SK-N-SH treated with all-trans-retinoic acid at 6 μM for 48 hours (cell line): ENCODE measurements at regions not wholly inside any gene's neighbourhood (a gene's known extent, or its start where the extent isn't known, plus 50 kb on each side); places are given as distances from the start of the nearest gene placed in this dataset.

ENCODE experiments used
- ATAC-seq: fragments of 200-7000 bp; cut with Tn5 transposase; 3 replicates; pipeline ENCODE4 v1.9.1; 2020; ENCODE audit warnings: mild to moderate bottlenecking, moderate library complexity
- ARNTL ChIP-seq: fragments of 450-650 bp; formaldehyde crosslinking; IDR thresholded peaks from 2 replicates; pipeline ENCODE4 v1.5.0; 2020; ENCODE audit warnings: low read depth, mild to moderate bottlenecking, moderate library complexity, borderline replicate concordance
- BACH2 ChIP-seq: fragments of 250-450 bp; sonication (Bioruptor Pico); IDR thresholded peaks from 2 replicates; pipeline ENCODE4 v1.9.0; 2021; ENCODE audit warnings: mild to moderate bottlenecking, borderline replicate concordance
- CREB5 ChIP-seq: fragments of 250-450 bp; sonication (Bioruptor Pico); IDR thresholded peaks from 2 replicates; pipeline ENCODE4 v1.5.1; 2020; ENCODE audit warnings: low read depth, mild to moderate bottlenecking, moderate library complexity
- CSDC2 ChIP-seq: fragments of 250-450 bp; sonication (Bioruptor Pico); IDR thresholded peaks from 2 replicates; pipeline ENCODE4 v1.5.0; 2020; ENCODE audit warnings: mild to moderate bottlenecking, moderate library complexity
- ESRRG ChIP-seq: fragments of 250-450 bp; sonication (Bioruptor Pico); IDR thresholded peaks from 2 replicates; pipeline ENCODE4 v1.6.1; 2021; ENCODE audit warnings: mild to moderate bottlenecking
- GLIS3 ChIP-seq: fragments of 250-450 bp; sonication (Bioruptor Pico); IDR thresholded peaks from 2 replicates; pipeline ENCODE4 v1.5.0; 2020; ENCODE audit warnings: mild to moderate bottlenecking, moderate library complexity
- ISL1 ChIP-seq: fragments of 250-450 bp; sonication (Bioruptor Pico); IDR thresholded peaks from 2 replicates; pipeline ENCODE4 v2.1.2; 2022; ENCODE audit warnings: mild to moderate bottlenecking, moderate library complexity
- OSR1 ChIP-seq: fragments of 250-450 bp; sonication (Bioruptor Pico); IDR thresholded peaks from 2 replicates; pipeline ENCODE4 v1.8.0; 2022; ENCODE audit warnings: moderate library complexity, mild to moderate bottlenecking, inconsistent platforms
- PATZ1 ChIP-seq: fragments of 250-450 bp; sonication (Bioruptor Pico); IDR thresholded peaks from 2 replicates; pipeline ENCODE4 v1.8.0; 2020; ENCODE audit warnings: mild to moderate bottlenecking, moderate library complexity, borderline replicate concordance
- POU6F1 ChIP-seq: fragments of 250-450 bp; sonication (Bioruptor Pico); IDR thresholded peaks from 2 replicates; pipeline ENCODE4 v1.8.0; 2021; ENCODE audit warnings: low read depth, mild to moderate bottlenecking, moderate library complexity, borderline replicate concordance
- PPARA ChIP-seq: fragments of 250-450 bp; sonication (Bioruptor Pico); IDR thresholded peaks from 2 replicates; pipeline ENCODE4 v1.5.0; 2020; ENCODE audit warnings: mild to moderate bottlenecking, borderline replicate concordance
- RARB ChIP-seq: fragments of 250-450 bp; sonication (Bioruptor Pico); IDR thresholded peaks from 2 replicates; pipeline ENCODE4 v1.8.0; 2021; ENCODE audit warnings: mild to moderate bottlenecking, moderate library complexity
- SNAI2 ChIP-seq: fragments of 250-450 bp; sonication (Bioruptor Pico); IDR thresholded peaks from 2 replicates; pipeline ENCODE4 v1.5.0; 2020; ENCODE audit warnings: mild to moderate bottlenecking, moderate library complexity
- TCF4 ChIP-seq: fragments of 250-450 bp; sonication (Bioruptor Pico); IDR thresholded peaks from 2 replicates; pipeline ENCODE4 v1.8.0; 2021; ENCODE audit warnings: mild to moderate bottlenecking, moderate library complexity, borderline replicate concordance
- TOX ChIP-seq: fragments of 250-450 bp; sonication (Bioruptor Pico); IDR thresholded peaks from 2 replicates; pipeline ENCODE4 v1.8.0; 2021; ENCODE audit warnings: mild to moderate bottlenecking, moderate library complexity, borderline replicate concordance
- TSHZ2 ChIP-seq: fragments of 250-450 bp; sonication (Bioruptor Pico); IDR thresholded peaks from 2 replicates; pipeline ENCODE4 v1.5.0; 2020; ENCODE audit warnings: mild to moderate bottlenecking, moderate library complexity
- ZC3H10 ChIP-seq: fragments of 250-450 bp; sonication (Bioruptor Pico); IDR thresholded peaks from 2 replicates; pipeline ENCODE4 v1.5.1; 2021; ENCODE audit warnings: mild to moderate bottlenecking, moderate library complexity
- ZFP3 ChIP-seq: fragments of 250-450 bp; sonication (Bioruptor Pico); IDR thresholded peaks from 2 replicates; pipeline ENCODE4 v1.5.0; 2020; ENCODE audit warnings: mild to moderate bottlenecking, moderate library complexity
- ZNF565 ChIP-seq: fragments of 450-650 bp; formaldehyde crosslinking; conservative IDR thresholded peaks from 2 replicates; pipeline ENCODE4 v1.5.0; 2020; ENCODE audit warnings: low read depth, mild to moderate bottlenecking, moderate library complexity
- ZNF70 ChIP-seq: fragments of 450-650 bp; formaldehyde crosslinking; IDR thresholded peaks from 2 replicates; pipeline ENCODE4 v1.5.0; 2020; ENCODE audit warnings: mild to moderate bottlenecking, moderate library complexity
- ZNF8 ChIP-seq: fragments of 450-650 bp; formaldehyde crosslinking; IDR thresholded peaks from 2 replicates; pipeline ENCODE4 v1.5.0; 2020; ENCODE audit warnings: mild to moderate bottlenecking, moderate library complexity

GRCh38 chr15:36422631-36423030 is 156.8 kb upstream of the CDIN1 start:
- TF ChIP-seq ZC3H10 (CRISPR knock-in tag), result no peak
- no peak for TF ChIP-seq ISL1 (CRISPR knock-in tag)
- no peak for ATAC-seq

GRCh38 chr15:36426691-36427090 is 152.7 kb upstream of the CDIN1 start:
- TF ChIP-seq PATZ1 (no peak), ZFP3 (CRISPR knock-in tag) (no peak)
- no peak for ATAC-seq

GRCh38 chr15:36428102-36428845 is 151.2 kb upstream of the CDIN1 start:
- 0 out of 2 replicates have a peak, but pooled peaks have one; percentile 22 for TF ChIP-seq TSHZ2 (CRISPR knock-in tag)
- peak; percentile 64 for TF ChIP-seq TCF4 (CRISPR knock-in tag)
- TF ChIP-seq OSR1 (CRISPR knock-in tag), result no peak
- TF ChIP-seq ZNF8, result no peak
- no peak for TF ChIP-seq ZNF70 (CRISPR knock-in tag)
- TF ChIP-seq CSDC2, result peak; percentile 26; the same call in 1 of the 2 replicates
- 0 out of 2 replicates have a peak, but pooled peaks have one; percentile 41 for TF ChIP-seq RARB (CRISPR knock-in tag)
- TF ChIP-seq ZC3H10 (CRISPR knock-in tag), result peak; percentile 86
- 0 out of 2 replicates have a peak, but pooled peaks have one; percentile 42 for TF ChIP-seq CREB5 (CRISPR knock-in tag)
- no peak for TF ChIP-seq ARNTL (CRISPR knock-in tag)
- peak; percentile 79; the same call in 1 of the 2 replicates for TF ChIP-seq ZFP3 (CRISPR knock-in tag)
- TF ChIP-seq ISL1 (CRISPR knock-in tag), result peak; percentile 92
- TF ChIP-seq SNAI2 (CRISPR knock-in tag), result peak; percentile 61; the same call in 1 of the 2 replicates
- 0 out of 2 replicates have a peak, but pooled peaks have one; percentile 55 for TF ChIP-seq GLIS3
- TF ChIP-seq TOX (CRISPR knock-in tag), result peak; percentile 80
- peak; percentile 77 for TF ChIP-seq PATZ1
- TF ChIP-seq, all 23 proteins: peak for 12
- peak; percentile 94 for ATAC-seq

GRCh38 chr15:36429707-36430106 is 149.7 kb upstream of the CDIN1 start:
- TF ChIP-seq PATZ1 (no peak), ZC3H10 (CRISPR knock-in tag) (no peak), ZNF565 (CRISPR knock-in tag) (no peak), GLIS3 (no peak), PPARA (CRISPR knock-in tag) (no peak), BACH2 (CRISPR knock-in tag) (no peak), TCF4 (CRISPR knock-in tag) (no peak), POU6F1 (CRISPR knock-in tag) (no peak), ISL1 (CRISPR knock-in tag) (peak; percentile 75), ESRRG (no peak), CREB5 (CRISPR knock-in tag) (peak; percentile 24; the same call in 1 of the 2 replicates)
- no peak for ATAC-seq
